Fibroblast of peridontal ligament (primary cell): ENCODE measurements at regions not wholly inside any gene's neighbourhood (a gene's known extent, or its start where the extent isn't known, plus 50 kb on each side); places are given as distances from the start of the nearest gene placed in this dataset.
"Not testable (repeated sequence)": the region's sequence is repeated elsewhere in the genome, so short reads cannot be mapped to it uniquely, and the experiment has no call there.

Source experiments
- DNase-seq: peaks from one replicate; pipeline ENCODE4 v3.0.0-alpha.2; 2010; ENCODE audit errors: extremely low read depth

DNA sequence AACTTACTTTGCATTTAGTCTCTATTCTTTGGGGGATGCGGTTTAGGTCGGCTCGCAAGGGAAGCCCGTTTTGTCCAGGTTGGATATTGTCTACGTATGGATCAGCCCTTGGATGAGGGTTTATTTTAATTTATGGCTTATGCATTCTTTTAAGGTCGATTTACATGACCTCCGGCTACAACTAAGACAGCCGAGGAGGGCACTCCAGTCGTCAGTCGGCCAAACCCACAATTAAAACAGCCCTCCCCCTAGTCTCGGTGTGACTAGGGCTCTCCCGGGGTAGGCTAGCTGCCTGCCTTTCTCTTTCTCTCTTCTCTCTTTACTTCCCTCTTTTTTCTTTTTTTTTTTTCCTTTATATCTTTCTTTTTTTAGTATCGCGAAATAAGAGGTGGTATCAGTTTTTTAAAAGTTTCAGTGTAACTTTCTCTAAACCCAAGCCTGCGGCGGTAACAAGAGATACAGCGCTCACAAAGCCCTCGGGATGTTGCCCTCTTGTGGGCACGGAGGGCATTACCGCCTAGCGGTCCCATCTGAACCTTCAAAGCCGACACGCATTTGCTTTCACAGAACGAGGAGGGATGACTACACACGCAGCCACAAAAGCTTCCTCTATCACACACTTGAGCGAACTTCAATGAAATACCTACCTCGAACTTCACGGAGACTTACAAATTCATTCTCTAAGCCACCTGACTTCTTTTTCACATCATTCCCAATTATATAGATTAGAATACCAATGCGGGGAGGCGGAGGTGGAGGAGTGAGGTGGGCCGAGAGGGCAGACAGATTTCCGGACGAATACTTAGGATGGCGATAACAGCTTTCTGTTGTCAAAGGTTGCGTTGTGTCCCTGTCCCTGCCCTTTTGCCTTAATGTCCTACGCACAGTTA lies 132.3 kb upstream of the C11orf58 start:
- peak; percentile 95 for DNase-seq

DNA sequence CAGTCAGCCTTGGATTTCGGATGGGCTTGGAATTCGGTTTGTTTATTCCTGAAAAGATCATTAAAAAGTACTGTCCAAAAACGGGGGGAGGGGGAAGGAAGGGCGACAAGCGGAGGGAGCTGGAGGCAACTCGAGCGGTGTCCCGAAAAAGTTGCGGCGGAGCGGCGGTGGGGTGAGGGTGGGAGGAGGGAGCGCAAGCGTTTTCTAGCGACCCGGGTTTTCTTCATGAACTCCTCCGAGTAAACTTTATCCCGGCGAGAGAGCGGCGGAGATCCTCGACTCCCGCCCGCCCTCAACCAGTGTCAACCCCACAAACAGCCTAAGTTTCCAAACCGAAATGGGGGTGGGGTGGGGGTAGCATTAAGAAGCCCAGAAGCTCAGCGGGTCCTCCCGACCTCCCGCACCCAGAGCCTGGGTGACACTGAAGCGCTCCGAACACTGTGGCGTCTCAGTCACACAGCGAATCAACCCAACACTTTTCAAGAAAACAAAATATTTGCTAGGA lies 133.0 kb upstream of the C11orf58 start:
- DNase-seq: peak; percentile 45

- DNase-seq: peak; percentile 46
These were observed 133.6 kb upstream of the C11orf58 start for GRCh38 chr11:16604794-16605388.

GRCh38 chr11:16603890-16604793 lies 134.3 kb upstream of the C11orf58 start:
- DNase-seq: peak; percentile 52

DNA sequence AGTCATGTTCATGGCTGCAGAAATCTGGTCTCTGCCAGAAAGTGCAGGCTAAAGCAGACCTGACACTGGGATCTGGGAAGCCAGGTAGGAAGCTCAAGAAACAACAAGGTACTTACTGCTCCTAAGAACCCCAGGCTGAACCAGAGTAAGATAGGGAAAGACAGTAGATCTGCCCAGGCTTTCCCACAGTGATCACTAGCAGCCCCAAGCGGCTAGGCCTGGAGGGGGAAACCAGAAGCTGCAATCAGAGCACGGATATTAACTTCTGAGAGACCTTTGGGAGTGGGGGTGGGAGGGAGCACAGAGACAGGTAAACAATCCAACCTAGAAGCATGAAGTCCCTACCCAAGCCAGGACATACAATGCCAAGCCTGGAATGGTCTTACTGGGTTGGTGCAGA lies 135.2 kb upstream of the C11orf58 start:
- DNase-seq: no peak

DNA sequence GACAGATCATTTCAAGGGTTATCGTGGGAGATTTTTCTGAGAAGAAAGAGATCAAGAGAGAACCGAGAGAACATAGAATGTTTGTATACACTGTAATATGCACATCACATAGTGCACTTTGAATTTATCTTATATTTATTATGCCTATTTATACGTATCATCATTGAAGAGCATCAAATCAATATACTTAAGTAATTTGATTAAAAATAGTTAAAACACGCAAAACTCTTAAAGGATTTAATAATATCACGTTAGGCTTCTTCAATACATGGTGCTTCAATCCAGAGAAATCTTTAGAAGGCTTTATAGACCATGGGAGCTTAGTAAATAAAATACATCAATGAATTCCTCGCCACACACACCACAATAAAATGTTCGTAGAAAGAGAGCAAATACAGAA lies 139.5 kb upstream of the C11orf58 start:
- no peak for DNase-seq

DNA sequence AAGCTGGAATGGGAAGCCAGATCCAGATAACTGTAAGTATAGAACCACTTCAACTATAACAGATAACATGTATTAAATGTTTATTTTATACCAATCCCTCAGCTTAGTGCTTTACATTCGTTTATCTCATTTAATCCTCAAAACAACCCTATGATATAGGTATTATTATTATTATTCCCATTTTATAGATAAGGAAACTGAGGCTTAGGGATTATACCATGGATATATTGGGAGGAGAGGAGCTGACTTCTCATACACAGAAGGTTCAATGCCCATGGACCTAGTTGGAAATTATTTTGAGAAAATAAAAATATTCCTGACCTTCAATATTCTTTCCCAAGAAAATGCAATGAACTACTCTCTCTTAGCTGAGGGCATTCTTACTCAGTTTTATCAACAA lies 140.4 kb upstream of the C11orf58 start:
- no peak for DNase-seq

DNA sequence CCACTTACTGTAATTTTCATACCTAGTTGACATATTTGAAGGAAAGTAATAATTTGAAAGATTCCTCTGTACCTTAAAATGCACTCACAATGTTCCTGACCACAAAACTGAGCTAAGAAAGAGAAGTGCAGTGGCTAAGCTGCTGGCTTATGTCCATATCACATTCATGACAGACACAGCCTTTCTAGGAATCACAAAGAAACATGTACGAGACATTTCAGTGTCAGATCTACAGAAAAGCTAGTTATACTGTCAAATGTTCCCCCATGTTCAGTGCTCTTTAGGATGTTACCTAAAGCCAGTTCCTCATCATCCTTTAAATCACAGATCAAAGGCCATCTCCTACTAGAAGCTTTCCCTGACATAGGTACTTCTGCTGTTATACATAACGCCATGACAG lies 142.2 kb upstream of the C11orf58 start:
- DNase-seq: no peak

DNA sequence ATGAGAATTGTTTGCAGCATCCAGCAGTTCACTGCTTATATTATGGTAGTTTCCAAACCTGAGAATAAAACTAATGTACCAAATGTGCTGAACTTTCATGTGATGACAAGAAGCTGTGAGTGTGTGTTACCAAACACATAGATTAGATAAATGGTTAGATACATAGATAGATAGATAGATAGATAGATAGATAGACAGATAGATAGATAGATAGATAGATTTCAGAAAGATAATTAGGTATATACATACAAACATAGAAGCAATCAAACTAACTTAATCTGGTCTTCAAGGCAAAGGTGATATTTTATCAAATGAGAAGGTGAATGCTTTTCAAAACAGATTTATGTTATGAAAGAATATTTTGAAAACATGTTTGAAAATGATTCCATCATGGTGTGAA lies 147.3 kb upstream of the C11orf58 start:
- no peak for DNase-seq

DNA sequence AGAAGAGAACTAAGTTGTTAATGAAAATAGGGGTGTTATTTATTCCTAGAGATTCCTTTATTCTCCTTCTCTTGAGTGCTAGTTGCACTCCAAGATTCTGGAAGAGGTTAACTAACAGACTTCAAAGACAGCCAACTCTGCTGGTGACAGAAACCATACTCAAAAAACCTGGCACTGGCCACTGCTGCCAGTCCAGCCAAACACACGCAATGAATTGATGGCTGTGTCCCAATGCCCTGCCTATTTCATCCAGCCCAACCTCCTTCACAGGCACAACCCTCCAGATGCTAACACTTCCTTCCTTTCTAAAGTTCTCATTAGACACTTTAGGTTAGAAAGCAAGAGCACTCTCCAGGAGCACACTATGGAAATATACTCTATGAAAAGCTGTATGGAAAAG lies 150.8 kb upstream of the C11orf58 start:
- DNase-seq: no peak

GRCh38 chr11:16584569-16584968 lies 153.9 kb upstream of the C11orf58 start:
- DNase-seq: no peak

- DNase-seq: not testable (repeated sequence)
These were observed 157.4 kb upstream of the C11orf58 start for GRCh38 chr11:16581078-16581477.

DNA sequence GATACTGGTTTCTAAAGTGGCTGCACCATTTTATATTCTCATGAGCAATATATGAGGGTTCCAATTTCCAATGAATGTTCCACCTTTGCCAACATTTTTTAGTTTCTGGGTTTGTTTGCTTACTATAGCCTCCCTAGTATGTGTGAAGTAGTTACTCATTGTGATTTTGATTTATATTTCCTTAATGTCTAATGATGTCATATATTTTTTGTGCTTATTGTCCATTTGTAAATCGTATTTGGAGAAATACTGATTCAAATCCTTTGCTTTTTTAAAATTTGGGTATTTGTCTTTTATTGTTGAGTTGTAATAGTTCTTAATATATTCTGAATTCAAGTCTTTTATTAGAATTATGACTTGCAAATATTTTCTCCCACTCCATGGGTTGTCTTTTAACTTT lies 161.0 kb upstream of the C11orf58 start:
- no peak for DNase-seq

DNA sequence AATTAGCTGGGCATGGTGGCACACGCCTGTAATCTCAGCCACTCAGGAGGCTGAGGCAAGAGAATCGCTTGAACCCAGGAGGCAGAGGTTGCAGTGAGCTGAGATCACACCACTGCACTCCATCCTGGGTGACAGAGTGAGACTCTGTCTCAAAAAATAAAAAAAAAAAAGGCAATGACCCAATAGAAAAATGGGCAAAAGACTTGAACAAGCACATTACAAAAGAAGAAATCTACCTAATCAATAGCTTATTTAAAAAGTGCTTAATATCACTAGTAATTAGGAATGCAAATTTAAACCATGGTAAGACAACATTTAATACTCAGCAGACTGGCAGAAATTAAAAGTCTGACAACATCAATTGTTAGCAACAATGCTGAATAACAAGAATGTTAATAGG lies 163.6 kb upstream of the C11orf58 start:
- not testable (repeated sequence) for DNase-seq

GRCh38 chr11:16572945-16573344 lies 165.5 kb upstream of the C11orf58 start:
- DNase-seq: no peak

- peak; percentile 14 for DNase-seq
These were observed 177.3 kb upstream of the C11orf58 start for GRCh38 chr11:16561150-16561549.

DNA sequence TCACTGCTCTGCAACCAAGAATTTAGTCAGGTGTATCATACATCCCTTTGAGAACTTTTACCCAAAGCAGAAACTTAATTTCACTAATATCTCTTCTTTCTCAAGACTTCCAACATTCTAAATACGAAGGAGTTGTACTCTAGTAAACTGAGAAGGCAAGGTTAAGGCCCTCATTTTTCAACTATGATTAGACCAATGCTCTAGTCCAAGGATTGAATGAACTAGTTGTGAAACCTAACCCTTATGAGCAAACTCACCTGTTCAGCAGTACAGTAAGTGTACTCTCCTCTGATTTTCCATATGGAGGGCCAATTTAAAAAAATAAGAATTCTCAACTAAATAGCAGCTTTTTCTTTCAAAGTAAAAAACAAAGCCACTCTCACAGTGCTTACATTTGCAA lies 180.0 kb upstream of the C11orf58 start:
- DNase-seq: no peak

DNA sequence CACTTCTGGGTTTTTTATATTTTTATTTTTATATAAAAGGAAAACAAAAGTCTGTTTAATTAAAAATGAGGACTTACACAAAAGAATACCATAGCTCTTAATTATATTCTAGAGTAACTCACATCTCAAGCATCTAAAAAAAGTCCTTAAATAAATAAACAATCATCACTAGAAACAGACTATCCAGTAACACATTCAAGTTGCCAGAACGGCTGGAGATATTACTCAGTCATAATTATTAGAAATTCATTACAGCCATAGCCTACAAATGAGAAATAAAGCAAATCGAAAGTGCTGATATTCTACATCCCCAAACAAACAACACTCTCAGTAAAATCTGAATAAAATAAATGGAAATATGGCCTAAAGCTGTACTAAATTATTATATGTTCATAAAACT lies 182.5 kb upstream of the C11orf58 start:
- DNase-seq: no peak

- DNase-seq: no peak
These were observed 184.1 kb upstream of the C11orf58 start for GRCh38 chr11:16554361-16554760.

DNA sequence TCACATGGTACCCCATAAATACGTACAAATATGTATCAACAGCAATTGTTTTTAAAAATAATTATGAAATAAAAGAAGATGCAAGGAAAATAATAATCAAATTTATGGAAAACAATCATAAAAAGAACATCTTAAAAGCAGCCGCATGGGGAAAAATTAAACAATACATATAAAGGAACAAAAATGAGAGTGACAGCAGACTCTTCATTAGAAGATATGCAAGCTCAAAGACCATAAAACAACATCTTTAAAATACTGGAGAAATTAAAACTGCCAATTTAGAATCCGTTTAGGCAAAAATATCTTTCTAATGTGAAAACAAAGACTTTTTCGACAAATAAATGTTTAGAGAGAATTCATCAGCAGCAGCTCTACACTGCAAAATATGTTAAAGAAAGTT lies 190.6 kb upstream of the C11orf58 start:
- DNase-seq: no peak

DNA sequence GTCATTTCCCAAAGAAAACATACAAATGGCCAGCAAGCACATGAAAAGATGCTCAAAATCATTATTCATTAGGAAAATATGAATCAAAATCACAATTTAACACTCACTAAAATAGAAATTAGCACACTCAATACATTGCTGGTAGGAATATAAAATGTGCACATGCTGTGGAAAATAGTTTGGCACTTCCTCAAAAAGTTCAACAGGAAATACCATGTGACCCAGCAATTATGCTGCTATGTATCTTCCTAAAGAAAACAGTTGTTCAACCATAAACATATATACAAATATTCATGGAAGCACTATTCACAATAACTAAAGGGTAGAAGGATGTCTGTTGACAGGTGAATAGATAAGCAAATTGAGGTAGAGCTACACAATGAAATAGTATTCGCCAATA lies 187.3 kb upstream of the SOX6 start:
- no peak for DNase-seq

GRCh38 chr11:16542353-16542752 lies 186.0 kb upstream of the SOX6 start:
- DNase-seq: no peak
